ENCODE measurements at regions not wholly inside any gene's neighbourhood (a gene's known extent, or its start where the extent isn't known, plus 50 kb on each side); places are given as distances from the start of the nearest gene placed in this dataset.
"Not testable (repeated sequence)": the region's sequence is repeated elsewhere in the genome, so short reads cannot be mapped to it uniquely, and the experiment has no call there.

- TF ChIP-seq, protein P1, sequence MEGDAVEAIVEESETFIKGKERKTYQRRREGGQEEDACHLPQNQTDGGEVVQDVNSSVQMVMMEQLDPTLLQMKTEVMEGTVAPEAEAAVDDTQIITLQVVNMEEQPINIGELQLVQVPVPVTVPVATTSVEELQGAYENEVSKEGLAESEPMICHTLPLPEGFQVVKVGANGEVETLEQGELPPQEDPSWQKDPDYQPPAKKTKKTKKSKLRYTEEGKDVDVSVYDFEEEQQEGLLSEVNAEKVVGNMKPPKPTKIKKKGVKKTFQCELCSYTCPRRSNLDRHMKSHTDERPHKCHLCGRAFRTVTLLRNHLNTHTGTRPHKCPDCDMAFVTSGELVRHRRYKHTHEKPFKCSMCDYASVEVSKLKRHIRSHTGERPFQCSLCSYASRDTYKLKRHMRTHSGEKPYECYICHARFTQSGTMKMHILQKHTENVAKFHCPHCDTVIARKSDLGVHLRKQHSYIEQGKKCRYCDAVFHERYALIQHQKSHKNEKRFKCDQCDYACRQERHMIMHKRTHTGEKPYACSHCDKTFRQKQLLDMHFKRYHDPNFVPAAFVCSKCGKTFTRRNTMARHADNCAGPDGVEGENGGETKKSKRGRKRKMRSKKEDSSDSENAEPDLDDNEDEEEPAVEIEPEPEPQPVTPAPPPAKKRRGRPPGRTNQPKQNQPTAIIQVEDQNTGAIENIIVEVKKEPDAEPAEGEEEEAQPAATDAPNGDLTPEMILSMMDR (IDR thresholded peaks at IDR 0.05) = not testable (repeated sequence)
- not testable (repeated sequence) for TF ChIP-seq POLR2A (IDR thresholded peaks at IDR 0.05)
Measured at GRCh38 chr2:87314622-87315021, 293.0 kb upstream of the PLGLB1 start.
